HG03342 (cell line): ENCODE measurements at regions not wholly inside any gene's neighbourhood (a gene's known extent, or its start where the extent isn't known, plus 50 kb on each side); places are given as distances from the start of the nearest gene placed in this dataset.

Experiments used
- ATAC-seq: cut with Tn5 transposase; IDR thresholded peaks from one replicate; pipeline ENCODE4 v1.9.1; 2021; ENCODE audit warnings: mild to moderate bottlenecking, moderate library complexity; ENCODE audit not compliant: unreplicated experiment

DNA sequence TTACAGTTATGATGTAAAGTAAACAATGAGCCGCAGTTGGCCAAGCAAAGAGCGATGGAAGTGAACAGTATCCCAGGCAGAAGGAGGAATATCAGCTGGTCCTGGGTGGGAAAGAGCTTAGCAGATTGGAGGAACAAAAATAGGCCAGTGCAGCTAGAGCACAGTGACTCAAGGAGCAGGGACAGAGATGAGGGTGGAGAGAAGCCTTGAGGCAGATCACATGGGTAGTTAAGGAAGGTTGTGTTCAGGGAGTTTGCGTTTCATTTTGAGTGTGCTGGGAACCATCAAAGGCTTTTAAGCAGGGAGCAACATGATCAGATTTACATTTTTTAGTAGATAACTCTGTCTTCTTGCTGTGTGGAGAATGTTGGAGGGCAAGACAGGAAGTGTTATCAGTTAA, 113.6 kb downstream of the OAT start:
- no peak for ATAC-seq

DNA sequence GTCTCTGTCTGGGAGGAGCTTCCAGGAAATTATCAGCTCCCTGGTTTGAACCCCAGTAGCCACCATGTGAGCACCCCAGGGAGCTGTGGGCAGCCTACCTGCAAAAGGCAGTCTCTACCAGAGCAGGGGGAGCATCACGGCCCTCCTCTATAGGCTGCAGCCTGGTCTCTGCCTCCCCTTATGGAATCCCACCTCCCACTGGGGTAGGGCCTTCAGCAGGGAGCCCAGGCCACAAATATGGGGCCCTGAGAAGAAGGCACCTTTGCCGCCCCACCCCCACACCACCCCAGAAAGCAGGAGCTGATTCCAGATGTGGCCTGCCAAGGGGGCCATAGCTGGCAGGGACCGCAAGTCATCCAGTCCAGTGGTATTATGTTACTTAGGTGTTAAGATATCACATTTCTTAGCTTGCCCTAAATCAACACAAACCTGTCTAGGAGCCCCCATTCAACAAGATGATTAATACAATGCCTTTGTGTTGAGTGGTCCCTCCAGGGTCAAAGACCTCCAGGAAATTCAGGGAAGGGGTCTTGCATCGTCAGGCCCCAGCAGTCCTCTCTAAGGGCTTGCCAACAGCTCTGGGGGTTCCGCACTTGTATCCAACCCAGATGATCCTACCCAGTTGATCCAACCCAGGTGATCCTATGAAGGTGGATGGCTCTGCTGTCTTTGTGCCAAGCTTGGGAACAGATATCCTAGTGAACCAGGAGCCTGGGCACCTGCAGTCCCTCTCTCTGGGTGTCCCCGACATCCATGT, 114.9 kb downstream of the OAT start:
- no peak for ATAC-seq

DNA sequence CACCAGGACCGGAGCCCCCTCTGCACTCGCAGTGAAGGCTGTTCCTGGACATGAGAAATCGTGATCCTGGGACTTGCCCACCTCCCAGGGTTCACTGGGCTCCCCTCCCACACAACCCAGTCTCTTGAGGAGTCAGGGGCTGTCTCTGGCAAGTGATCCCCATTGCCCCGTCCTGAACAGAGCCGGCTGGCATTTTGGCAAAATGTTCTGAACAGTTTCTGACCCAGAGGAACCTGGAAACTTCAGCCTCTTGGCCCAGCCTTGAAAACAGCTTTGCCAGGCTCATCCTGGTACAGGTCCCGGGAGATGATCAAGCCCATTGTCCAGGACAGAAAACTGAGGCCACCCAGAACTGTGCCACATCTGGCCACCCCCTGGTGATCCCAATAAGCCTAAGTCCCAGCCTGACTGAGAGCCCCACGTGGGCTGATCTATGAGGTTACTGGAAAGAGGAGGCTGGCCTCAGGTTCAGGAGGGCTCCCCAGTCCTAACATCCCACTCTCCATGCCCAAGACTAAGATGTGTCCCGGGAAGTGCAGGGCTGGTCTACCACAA, 115.7 kb downstream of the OAT start:
- no peak for ATAC-seq

DNA sequence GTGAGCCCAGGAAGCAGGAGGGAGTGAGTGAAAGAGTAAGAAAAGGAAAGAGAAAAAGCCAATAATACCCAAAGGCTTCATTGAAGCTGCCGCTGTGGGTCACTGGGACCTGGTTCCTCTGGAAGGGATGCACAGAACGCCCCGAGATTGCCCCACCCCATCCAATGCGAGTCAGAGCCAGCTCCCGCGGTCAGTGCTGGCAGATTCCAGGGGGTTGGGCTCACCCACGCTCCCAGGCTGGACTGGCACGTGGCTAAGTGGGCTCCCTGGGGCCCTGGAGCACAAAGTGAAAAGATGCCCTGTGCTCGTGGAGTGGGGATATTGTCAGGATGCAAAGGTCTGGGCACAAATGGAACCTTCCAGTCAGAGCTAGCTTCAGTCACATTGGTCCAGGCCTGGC, 117.0 kb downstream of the OAT start:
- no peak for ATAC-seq

DNA sequence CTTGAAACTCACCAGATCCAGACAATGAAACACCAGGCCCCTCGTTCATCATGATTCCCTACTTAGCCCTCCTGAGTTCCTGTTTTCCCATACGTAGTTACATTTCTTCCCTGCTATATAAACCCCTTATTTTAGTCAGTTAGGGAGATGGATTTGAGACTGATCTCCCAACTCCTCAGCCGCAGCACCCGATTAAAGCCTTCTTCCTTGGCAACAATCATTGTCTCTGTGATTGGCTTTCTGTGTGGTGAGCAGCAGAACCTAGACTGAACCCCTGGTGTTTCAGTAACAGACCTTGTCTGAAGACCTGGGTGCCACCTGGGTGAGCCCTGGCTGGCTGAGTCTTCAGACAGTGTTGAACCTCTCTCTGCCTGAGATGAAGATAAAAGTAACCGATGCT, 118.0 kb downstream of the OAT start:
- no peak for ATAC-seq

DNA sequence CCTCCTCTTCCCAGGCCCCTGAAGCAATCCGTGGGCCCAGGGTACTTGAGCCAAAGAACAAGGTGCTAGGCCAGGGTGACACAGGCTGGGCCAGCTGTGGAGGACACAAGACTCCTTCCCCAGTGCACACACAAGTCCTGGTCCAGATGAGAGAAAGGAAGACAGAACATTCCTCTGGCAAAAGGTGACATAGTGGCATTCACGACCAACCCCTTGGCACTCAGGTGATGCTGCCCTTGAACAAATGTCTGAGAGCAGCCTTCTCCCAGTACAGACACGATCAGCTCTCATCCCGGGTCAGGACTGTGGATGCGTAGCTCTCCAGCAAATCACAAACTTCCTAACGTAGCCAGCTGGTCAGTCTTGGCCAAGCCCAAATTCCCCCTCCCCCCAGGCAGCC, 118.5 kb downstream of the OAT start:
- no peak for ATAC-seq

DNA sequence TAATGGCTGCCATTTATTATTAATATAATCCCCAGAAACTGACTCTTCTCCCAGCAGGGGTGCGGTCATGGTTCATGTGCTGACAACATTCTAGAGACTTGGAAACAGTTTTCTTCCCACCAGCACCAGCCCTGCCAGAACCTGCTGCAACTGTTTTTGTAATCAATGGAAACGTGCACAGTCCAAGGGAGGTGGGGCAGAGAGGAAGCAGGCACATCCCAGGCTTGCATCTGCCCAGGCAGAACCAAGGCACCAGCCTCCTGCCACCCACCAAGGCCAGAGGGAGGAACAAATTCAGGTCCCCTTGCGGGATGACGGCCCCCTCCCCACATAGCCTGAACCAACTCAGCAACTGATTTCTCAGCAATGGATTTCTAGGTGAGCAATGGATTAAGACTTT, 119.0 kb downstream of the OAT start:
- ATAC-seq, result no peak

DNA sequence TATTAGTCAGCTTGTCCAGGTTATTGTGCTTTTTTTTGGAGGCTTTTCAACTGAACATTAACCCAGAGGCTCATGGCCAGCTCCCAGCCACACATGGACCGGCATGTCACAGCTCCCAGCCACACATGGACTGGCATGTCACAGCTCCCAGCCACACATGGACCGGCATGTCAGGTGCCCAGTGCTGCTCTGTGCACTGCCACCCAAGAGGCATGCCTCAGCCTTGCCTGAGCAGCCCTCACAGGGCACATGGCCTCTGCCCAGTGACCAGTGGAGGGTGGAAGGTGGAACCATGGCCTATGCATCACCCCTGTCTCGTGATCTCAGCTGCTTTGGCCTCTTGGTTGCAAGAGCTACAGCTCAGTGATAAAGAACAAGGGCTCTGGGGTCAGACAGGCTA, 119.8 kb downstream of the OAT start:
- no peak for ATAC-seq

DNA sequence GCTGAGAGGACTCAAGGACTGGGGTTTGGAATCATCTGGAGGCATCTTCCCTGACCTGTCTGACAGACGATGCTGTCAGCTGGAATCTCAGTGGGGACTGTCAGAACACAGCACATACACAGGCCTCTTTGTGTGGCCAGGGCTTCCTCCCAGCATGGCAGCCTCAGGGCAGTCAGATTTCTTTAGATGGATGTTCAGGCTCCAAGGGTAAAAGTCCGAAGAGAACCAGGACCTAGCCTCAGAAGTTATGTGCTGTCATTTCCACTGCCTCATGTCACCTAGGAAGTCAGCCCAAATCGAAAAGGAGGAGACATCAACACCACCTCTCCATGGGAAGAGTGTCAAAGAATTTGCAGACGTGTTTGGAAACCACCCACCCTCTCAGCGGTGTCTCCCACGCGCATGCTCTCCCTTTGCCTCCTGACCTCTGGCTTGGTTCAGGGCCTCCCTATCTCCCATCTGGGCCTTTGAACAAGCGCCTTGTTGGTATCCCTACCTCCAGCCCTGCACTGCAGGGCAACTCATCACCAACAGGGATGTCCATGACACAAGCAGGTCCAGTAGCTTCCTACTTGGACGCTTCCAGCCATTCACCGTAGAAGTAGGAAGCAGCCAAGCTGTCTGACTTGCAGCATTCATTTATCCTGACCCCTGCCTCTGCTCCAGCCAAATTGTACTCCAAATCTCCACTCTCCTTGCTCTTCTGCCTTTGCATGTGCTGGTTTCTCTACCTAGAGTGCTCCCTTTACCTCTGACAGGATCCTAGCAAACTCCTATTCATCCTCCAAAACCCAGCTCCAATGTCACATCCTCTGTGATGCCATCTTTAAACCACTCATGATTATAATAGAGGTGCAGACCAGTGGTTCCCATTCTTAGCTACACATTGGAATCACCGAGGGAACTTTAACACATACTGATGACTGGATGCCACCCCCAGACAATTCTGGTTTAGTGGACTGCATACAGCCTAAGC, 121.6 kb downstream of the OAT start:
- ATAC-seq, result no peak

DNA sequence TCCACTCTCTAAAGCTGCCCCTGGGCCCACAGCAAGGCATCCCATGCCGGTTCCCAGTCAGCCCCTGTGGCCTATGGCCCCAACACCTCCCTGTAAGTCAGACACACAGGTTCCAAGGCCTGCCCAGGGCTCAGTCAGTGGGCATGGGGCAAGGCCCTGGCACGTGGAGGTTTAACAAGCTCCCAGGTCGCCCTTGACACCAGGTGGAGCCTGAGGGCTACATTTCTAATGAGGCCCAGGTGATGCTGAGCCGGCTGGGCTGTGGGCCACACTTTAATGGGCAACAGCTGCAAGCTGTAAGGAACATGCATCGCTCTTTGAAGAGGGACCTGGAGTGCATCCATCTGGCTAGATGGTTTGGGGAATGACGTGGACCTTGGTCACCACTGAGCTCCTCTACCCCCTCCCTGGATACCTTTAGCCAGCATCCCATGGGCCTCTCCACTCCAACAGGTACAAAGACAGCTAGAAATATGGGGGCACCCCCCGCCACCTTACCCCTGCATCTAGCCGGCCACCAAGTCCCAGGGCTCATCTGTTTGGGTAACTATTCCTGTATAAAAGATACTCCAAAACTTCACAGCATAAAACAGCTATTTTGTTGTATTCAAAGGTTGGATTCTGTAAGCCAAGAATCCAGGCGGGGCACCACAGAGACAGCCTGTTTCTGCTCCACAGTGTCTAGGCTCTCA, 122.5 kb downstream of the OAT start:
- no peak for ATAC-seq

DNA sequence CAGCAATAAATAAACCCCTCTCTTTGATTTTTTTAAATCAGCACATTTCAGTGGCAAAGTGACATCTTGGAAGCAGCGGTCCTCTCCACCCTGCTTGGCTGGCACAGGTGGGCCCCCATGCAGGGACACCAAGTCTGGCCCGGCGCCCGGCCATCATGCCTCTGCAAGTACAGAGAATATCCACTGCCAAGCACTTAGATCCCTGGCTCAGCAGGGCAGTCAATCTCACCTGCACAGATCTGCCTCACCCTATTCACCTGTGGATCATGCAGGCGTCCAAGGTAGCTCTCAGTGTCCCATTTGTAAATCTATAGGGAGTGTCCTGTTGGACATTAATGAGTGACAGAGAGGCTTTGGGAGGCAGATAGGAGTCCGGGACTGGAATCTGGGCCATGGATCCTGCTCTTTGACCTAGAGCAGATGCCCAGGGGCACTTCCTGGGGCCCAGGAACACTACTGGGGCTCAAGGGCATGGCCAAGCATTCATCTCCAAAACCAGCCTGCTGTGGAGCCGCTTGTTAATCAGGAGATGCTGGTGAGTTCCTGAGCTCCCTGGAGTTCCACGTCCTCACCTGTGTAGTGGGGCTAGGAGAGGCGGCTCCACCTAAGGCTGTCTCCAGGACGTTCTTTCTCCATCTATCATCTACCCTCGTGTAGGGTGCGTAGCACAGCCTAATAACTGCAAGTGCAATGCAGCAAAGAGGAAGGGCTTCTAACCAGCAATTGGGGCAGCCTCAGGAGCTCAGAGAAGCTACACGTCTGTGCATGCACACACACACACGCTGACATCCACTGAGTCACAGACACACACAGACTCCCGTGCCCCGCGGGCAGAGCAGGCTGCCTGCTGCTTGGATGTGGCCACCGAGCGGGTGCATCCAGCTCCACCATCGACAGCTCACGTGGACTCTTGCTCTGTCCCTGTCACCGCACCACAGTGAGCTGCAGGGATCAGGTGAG, 123.6 kb downstream of the OAT start:
- ATAC-seq, result no peak

DNA sequence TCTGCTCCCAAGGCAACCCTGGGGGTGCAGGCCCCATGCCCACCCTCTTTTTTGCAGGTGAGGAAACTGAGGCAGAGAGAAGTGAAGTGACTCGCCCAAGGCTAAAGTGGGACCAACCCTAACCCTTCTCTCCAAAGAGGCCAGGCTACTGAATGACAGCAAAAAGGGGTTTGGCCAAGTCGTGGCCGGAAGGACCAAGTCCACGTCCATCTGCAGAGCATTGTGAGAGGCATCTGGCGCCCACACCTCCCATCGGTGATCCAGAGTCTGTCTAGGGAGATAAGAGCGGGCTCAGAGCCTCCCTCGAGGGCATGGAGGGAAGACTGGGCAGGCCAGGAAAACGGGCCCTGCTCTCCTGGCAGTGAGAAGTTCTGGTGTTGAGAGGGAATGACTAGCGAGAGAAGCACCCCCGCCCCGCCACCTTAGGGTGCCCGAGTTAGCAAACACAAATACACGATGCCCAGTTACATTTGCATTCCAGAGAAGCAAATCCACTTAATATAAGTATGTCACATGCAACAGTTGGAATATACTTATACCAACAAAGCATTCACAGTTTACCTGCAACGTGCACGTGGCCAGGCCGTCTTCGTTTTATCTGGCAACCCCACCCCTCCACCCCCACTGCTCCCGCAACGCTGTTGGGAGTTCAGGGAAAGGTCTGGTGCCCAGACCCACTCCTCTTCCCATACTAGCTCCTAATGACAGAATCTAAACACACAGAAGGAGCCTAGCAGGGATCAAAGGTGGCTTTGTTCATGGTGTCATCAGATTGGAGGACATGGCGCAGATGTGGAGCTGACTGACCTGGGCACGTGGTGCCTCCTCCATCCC, 124.9 kb downstream of the OAT start:
- no peak for ATAC-seq

DNA sequence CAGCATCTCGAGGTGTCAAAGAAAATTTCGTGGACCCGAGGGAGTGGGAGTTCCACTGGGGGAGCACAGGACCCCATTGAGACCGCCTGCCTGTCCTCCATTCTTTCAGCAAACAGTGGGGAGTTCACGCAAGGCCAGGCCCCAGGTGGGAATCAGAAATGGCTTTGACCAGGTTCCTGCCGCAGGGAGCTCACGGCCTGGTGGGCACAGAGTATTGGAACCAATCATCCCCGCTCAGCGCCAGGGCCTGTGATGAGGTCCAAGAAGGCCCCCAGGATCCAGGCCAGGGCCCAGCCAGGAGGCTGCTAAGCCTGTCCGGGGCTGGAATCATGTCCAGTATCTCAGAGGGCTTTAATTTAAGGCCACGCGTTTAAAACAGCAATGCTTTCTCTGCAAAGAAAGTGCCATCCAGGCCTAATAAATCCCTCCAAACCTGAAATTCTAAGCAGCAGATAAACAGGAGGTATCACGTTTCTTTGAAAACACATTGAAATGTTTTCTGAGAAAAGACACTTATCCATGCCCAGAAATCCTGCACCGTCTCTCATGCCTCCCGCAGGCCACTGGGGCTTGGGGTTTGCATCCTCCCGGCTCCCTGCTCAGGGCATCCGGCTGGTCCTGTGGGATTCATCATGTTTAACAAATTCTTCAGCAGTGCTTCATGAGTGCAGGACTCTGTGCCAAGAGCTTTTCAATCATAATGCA, 125.7 kb downstream of the OAT start:
- ATAC-seq, result no peak

DNA sequence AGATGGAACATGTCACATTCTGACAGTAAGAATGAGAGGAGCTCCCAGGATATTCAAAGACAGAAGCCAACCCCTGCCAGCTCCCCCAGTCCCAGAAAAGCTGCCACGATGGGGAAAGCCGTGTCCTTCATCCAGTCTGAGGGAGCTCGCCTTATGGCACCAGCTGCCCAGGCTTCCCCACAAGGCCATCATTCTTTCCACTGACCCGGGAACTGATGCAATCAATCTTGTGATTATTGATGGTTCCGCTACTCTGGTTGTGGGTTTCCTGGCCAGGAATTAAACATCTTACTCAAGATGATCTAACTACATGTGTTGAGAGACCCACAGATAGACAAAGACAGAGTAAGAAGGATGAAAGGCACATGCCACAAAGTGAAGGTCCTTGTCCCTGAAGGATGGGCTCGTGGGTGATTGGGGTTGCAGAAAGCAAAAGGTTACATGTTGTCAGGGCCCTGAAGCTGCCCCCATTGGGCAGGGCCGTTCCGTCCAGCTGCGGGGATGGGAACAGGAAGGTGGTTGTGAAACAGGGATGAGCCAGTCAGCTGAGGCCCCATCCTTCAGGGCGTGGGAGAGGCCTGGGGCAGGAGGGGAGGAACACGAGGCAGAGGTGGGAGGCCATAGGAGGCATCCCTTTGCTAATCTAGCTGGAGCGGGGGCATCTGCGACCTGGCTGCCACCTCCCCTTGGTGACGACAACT, 127.6 kb downstream of the OAT start:
- ATAC-seq, result no peak

DNA sequence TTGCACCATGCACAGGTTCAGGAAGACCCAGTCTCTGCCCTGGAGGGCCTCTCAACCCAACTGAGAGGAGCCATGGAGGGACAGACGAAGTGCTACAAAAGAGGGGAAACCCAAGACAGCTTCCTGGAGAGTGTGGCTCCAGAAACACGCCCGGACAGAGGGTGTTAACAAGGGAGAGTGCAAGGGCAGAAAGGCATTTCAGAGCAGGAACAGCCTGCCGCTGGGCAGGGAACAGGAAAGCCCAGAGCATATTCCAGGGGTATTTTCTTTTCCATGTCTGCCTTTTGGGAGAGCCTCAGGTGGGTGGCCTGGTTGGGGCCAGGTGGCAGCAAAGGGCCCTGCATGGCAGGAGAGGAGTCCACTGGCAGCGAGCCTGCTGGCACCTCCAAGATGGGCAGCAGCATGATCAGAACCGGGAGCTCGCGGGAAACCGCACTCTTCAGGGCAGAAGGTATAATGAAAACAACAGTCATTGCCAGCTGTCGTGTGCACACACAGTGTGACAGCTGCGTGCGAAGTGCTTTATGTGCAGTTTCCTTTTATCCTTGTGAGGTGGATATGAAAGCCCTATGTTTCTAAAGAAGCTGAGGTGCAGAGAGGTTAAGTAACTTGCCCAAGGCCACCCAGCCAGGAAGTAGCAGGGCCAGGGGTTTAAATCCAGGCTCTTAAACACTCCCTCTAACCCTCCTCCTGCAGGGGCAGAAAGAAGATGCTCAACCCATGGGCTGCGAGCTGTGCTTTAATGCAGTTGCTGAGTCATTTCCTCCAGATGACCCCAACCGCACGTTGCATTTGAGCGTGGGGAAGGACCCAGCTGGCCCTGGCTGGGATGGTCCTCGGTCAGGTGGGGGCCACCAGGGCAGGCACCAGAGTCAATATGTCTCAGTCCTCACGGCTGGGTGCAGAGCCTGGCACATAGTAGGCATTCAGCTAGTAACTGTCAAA, 128.6 kb downstream of the OAT start:
- no peak for ATAC-seq

DNA sequence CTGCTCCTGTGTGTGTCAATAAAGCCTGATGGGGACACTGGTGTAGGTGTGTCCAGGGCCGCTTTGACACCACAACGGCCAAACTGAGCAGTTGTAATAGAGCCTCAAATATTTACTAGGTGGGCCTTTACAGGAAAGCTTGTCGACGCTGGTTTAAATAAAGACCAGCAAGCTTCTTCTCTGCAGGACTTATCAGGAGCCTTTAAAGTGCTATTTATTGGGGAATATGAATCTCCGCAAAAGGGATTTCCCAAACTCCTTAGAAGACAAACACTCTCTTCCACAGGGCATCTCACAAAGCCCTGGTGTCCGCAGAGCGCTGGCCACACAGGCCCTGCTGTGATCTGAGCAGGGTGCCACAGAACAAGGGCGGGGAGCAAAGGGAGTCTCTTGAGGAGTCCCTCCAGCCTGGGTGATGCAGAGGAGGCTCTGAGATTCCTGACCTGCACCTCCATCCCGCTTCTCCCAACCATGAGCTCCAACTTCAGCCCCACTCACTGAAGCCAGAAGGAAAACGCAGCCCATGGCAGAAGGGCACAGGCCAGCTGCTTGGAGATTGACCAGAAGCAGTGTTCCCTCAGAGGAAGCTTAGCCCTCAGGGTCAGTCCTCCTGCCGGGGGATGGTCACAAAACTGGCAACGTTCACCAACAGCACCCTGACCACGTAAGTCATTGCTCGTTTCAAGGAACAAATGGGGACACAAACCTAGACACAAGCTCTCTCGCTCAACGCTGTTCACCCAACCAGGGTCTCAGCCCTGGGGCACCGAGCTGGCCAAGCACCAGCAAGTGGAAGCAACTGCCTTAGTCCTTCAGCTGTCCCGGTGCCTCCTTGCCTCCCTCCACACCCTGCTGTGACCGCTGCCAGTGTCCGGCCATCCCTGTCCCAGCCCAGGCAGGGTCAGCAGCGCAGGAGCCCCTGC, 129.5 kb downstream of the OAT start:
- no peak for ATAC-seq
